Activated T-cell treated with anti-CD3 and anti-CD28 coated beads, Interleukin-2, amount 50 U/mL, for 24 hours (primary cell): ENCODE measurements at regions not wholly inside any gene's neighbourhood (a gene's known extent, or its start where the extent isn't known, plus 50 kb on each side); places are given as distances from the start of the nearest gene placed in this dataset.

Source experiments
- DNase-seq: peaks from one replicate; pipeline ENCODE4 v3.0.0-alpha.2; 2020
- H3K27ac Mint-ChIP-seq: 2 replicates; pipeline ENCODE4 v1.8.0; 2020; ENCODE audit warnings: mild to moderate bottlenecking, mixed read lengths
- H3K27me3 Mint-ChIP-seq: 2 replicates; pipeline ENCODE4 v1.8.0; 2020; ENCODE audit warnings: mixed read lengths
- H3K36me3 Mint-ChIP-seq: 2 replicates; pipeline ENCODE4 v1.8.0; 2020; ENCODE audit warnings: low read depth, mixed read lengths
- H3K4me1 Mint-ChIP-seq: 2 replicates; pipeline ENCODE4 v1.8.0; 2020; ENCODE audit warnings: low read depth, mixed read lengths
- H3K4me3 Mint-ChIP-seq: 2 replicates; pipeline ENCODE4 v1.8.0; 2020; ENCODE audit warnings: mild to moderate bottlenecking, moderate library complexity, mixed read lengths
- H3K9me3 Mint-ChIP-seq: 2 replicates; pipeline ENCODE4 v1.8.0; 2020; ENCODE audit warnings: mixed read lengths

DNA sequence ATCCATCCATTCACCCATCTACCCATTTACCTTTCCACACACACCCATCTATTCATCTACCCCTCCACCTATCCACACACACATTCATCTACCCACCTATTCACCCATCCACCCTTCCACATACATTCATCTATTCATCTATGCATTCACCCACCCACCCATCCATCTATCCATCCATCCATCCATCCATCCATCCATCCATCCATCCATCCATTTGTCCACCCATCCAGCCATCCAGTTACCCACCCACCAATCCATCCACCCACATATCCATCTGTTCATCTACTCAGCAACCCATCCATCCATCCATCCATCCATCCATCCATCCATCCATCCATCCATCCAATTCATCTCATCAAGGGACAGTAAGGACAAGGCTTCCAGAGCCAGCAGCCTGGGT is 74.0 kb downstream of the INHBB start:
- peaks cover 9% of the 10 kb centered on the region for H3K27me3 Mint-ChIP-seq
- no peak overlapping the region for H3K27ac Mint-ChIP-seq
- no peaks in the 10 kb centered on the region for H3K36me3 Mint-ChIP-seq
- H3K4me3 Mint-ChIP-seq, result no peak overlapping the region
- H3K9me3 Mint-ChIP-seq, result no peaks in the 10 kb centered on the region
- H3K4me1 Mint-ChIP-seq, result no peaks in the 10 kb centered on the region
- DNase-seq, result no peak

DNA sequence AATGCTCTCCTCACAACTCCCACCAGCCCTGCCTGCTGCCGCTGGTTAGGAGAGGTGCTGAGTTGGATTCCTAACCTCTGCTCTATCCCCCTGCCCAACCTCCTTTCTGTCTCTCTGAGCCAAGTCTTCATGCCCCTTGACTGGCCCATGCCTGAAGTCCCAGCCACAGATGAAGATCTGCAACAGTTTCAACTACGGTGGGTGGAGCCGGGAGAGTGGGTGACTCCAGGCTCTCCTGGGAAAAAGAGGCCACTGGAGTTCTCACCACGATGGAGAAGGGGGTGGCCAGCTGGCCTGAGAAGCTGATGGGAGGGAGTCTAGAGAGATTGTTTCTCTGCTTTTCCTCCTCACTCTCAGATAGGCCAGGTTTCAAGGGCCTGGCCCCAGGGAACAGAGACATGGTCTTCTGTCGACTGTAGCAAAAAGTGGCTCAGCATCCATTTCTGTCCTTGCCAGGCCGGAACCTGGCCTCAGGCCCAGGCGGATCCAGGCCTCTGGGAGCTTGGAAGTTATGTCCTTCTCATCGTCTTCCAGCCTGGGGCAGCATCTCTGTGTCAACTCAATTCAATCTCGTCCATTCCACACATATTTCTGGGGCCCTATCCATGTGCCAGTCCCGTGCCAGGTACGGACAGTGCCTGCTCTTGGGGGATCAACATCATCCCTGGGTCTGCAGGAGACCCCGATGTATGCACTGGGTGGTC is 75.3 kb downstream of the INHBB start:
- Mint-ChIP-seq H3K4me1 (no peaks in the 10 kb centered on the region), H3K9me3 (no peaks in the 10 kb centered on the region), H3K4me3 (no peak overlapping the region), H3K27ac (no peak overlapping the region), H3K36me3 (no peaks in the 10 kb centered on the region), H3K27me3 (peaks cover 9% of the 10 kb centered on the region)
- DNase-seq, result no peak

DNA sequence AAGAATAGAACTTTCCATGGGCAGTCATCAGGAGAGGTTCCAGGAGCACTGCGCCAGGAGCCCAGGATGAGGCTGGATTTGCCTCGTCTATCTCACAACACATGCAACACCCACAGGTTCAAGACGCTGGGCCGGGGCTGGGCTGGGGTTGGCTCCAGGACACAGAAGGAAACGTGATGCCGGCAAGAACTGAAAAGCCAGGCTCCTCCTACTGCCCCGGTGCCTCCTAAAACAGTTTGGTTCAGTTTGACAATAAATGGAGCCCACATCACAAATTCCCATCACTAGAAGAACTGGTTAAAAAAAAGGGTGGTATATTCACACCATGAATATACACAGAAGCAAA is 75.9 kb downstream of the INHBB start:
- Mint-ChIP-seq H3K4me3 (no peak overlapping the region), H3K9me3 (no peaks in the 10 kb centered on the region), H3K4me1 (no peaks in the 10 kb centered on the region), H3K36me3 (no peaks in the 10 kb centered on the region), H3K27me3 (peaks cover 9% of the 10 kb centered on the region), H3K27ac (no peak overlapping the region)
- no peak for DNase-seq

DNA sequence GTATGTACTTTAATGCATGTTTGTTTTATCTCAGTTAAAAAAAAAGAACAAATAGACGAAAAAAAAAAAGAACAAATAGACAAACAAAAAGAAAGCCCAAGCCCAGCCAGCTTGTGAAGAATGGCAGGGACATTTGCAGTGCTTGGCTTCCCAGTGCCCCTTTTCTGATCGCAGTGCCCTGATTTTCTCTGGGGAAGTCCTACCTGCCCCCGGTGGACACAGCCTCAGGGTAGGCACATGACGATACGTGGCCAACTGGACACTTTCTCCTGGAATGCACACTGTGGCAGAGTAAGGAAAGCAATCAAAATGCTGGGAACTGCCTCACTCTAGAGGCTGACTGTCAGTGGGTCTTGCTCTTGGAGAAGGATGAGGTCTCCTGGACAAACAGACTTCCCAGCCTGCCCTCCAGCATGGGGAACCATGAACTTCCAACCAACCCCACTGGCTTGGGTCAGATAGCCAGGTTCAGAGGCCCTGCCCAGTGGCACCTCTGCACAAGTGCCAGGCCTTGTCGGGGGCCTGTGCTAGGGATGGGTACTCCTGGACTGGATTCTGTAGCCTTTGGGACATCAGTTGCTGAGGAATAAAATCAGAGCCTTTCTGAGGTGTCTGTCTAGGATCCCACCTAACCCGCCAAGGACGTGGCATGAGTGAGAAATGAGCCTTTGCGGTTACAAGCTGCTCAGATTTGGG is 76.7 kb downstream of the INHBB start:
- no peak overlapping the region for H3K4me3 Mint-ChIP-seq

DNA sequence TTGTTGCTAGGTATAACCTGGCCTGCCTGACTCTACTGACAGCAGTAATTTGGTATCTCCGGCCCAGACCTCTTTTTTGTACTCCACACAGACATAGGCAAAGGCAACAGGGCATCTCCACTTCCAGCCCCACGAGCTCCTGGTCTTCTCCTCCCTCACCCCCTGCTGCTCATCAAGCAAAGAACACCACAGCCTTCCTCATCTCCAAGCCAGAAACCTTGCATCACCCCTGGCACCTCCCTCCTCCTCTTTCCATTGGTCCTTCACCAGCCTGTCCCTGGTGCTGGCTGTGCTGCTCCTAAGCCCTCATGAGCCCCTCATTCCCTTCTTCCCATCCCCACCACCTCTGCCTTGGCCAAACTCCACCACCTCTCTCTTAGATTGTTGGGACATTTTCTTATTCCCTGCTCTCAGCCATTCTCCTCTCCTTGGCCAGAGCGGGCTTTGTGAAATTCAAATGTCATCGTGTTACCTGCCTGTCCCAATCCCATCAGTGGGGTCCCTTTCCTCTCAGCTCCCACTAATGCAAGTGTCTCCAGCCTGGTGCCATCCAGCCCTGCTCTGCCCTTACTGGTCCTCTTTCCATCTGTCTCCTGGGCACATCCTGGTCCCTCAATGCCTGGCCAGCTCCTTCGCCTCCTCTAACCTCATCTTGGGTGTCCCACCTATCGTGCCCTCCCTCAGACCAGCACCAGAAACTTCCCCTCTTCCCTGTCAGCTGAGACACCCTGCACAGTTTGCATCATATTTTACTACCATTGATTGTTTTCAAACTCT is 77.4 kb downstream of the INHBB start:
- Mint-ChIP-seq H3K4me1 (no peaks in the 10 kb centered on the region), H3K27ac (no peak overlapping the region), H3K36me3 (no peaks in the 10 kb centered on the region), H3K27me3 (peaks cover 9% of the 10 kb centered on the region), H3K9me3 (no peaks in the 10 kb centered on the region), H3K4me3 (no peak overlapping the region)
- DNase-seq, result no peak

More for the DNA sequence above, 76.7 kb downstream of the INHBB start:
- H3K9me3 Mint-ChIP-seq, result no peaks in the 10 kb centered on the region
- peaks cover 9% of the 10 kb centered on the region for H3K27me3 Mint-ChIP-seq
- no peak overlapping the region for H3K27ac Mint-ChIP-seq
- no peaks in the 10 kb centered on the region for H3K36me3 Mint-ChIP-seq
- DNase-seq, result no peak
- H3K4me1 Mint-ChIP-seq, result no peaks in the 10 kb centered on the region

DNA sequence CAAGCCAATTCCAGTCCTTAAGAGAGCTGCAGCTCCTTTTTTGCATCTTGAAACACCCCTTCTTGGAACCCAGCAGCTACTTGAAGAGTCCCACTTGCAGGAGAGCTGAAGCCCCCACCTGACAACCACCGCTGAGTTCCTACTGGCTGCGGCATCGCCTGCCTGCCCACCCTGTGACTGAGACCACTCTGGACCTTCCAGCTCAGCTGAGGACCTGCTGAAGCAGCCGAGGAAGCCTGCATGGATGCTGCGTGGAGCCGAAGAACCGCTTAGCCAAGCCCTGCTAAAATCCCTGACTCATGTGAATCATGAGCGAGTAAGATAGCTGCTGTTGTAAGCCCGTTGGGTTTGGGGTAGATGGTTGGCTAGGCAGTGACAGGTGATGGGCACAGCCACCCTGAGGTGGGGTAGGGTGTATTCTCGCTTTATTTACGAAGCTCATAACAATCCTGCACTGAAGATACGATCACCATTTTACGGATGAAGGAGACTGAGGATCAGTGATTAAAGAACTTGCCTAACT is 78.4 kb downstream of the INHBB start:
- peaks cover 9% of the 10 kb centered on the region for H3K27me3 Mint-ChIP-seq
- H3K4me1 Mint-ChIP-seq, result no peaks in the 10 kb centered on the region
- no peaks in the 10 kb centered on the region for H3K9me3 Mint-ChIP-seq
- no peak for DNase-seq
- no peak overlapping the region for H3K4me3 Mint-ChIP-seq
- H3K27ac Mint-ChIP-seq, result no peak overlapping the region
- no peaks in the 10 kb centered on the region for H3K36me3 Mint-ChIP-seq

DNA sequence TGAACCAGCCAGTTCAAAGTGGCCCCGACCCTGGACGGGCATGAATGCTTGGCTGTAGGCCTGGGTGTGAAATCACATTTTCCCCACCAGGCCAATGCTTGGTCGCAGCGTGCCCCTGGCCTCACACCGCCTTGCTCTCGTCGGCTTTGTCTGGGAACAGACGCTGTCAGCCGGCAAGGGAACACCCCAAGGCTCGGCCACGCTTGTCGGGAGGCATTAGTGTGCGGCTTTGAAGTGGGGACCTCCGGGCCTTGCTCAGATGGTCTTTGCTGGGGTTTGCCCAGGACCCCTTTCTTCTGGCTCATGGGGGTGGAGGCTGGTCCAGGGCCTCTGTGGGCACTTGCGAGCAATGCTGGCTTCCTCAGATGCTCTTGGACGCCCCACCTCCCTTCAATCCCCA is 79.1 kb downstream of the INHBB start:
- peaks cover 14% of the 10 kb centered on the region for H3K27me3 Mint-ChIP-seq
- H3K4me3 Mint-ChIP-seq, result no peak overlapping the region
- no peak for DNase-seq
- H3K36me3 Mint-ChIP-seq, result no peaks in the 10 kb centered on the region
- H3K4me1 Mint-ChIP-seq, result no peaks in the 10 kb centered on the region
- H3K27ac Mint-ChIP-seq, result no peak overlapping the region
- H3K9me3 Mint-ChIP-seq, result no peaks in the 10 kb centered on the region

DNA sequence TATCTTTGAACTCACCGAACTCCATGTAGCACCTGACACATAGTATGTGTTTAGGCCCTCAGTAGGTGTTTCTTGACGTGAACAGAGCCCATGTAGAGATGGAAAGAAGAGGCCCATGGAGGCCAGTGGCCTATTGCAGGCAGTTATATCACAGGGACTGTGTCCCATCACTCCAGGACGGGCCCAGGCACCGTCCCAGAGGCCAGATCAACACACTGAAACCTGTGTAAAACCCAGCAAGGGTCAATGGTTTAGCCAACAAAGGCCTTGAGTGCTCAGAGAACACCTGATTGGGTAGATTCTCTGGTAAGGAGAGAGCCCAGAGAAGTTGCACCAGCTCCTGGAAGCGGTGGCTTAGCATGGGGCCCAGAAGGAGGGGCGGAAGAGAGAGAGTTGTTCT is 82.8 kb downstream of the INHBB start:
- no peaks in the 10 kb centered on the region for H3K36me3 Mint-ChIP-seq

DNA sequence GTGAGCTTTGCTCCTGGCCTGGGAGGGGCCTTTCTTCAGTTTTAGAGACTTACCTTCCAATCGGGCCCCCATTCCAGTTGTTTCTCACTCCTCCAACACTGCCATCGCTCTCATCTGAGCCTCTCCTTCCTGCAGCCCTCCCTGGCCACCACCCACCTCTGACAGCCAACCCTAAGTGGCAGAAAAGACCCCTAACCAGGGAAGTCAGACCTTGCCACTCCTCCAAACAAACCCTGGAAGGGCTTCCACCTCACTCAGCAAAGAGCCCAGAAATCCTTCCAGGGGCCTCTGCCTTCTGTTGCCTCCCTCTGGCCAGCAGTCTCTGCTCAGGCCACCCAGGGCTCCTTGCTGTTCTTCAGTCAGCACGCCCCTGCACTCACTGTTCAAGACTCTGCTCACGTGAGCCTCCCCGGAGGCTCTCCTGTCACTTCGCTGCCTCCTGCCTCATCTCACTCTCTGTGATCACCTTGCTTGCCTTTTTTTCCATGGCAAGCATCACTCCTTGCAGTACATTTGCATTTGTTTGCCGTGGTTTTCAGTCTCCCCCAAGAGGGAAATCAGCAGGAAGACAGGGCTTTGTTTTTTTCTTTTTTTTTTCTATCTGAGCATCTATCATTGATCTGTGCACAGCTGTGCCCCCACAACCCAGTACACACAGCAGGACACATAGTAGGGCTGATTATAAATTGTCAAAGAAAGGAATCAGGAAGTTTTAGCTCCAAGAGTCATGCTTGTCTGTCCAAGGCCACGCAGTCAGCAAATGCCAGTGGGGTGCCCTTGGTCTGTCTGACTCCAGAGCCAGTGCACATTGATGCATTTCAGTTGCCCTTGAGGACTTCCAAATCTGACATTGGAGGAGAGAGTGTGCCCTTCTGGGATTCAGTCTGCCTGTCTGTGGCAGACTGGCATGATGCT is 83.9 kb downstream of the INHBB start:
- H3K27ac Mint-ChIP-seq, result no peak overlapping the region
- H3K9me3 Mint-ChIP-seq, result no peaks in the 10 kb centered on the region
- H3K27me3 Mint-ChIP-seq, result peaks cover 12% of the 10 kb centered on the region
- no peaks in the 10 kb centered on the region for H3K36me3 Mint-ChIP-seq
- no peak overlapping the region for H3K4me3 Mint-ChIP-seq
- DNase-seq, result no peak
- no peaks in the 10 kb centered on the region for H3K4me1 Mint-ChIP-seq

More for the DNA sequence above, 82.8 kb downstream of the INHBB start:
- H3K27me3 Mint-ChIP-seq, result peaks cover 12% of the 10 kb centered on the region
- no peak for DNase-seq
- no peak overlapping the region for H3K4me3 Mint-ChIP-seq
- H3K4me1 Mint-ChIP-seq, result no peaks in the 10 kb centered on the region
- H3K27ac Mint-ChIP-seq, result no peak overlapping the region
- H3K9me3 Mint-ChIP-seq, result no peaks in the 10 kb centered on the region

DNA sequence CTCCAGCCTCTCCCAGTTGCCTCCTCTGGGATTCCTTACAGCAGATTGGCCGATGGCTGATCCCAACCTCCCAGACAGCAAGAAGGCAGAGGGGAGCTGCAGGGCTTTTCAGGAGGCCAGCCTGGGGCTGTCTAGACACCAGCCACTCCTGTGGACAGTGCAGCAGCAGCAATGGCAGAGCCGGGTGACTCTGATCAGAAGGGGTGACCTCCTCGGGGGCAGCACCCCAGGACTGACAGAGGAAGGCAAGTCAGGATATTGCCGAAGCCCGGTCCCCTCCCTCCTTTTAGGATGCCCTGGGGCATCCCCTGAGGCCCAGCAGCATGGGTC is 84.5 kb downstream of the INHBB start:
- Mint-ChIP-seq H3K36me3 (no peaks in the 10 kb centered on the region), H3K4me3 (no peak overlapping the region), H3K27me3 (peaks cover 12% of the 10 kb centered on the region), H3K27ac (no peak overlapping the region), H3K4me1 (no peaks in the 10 kb centered on the region), H3K9me3 (no peaks in the 10 kb centered on the region)
- DNase-seq, result no peak

DNA sequence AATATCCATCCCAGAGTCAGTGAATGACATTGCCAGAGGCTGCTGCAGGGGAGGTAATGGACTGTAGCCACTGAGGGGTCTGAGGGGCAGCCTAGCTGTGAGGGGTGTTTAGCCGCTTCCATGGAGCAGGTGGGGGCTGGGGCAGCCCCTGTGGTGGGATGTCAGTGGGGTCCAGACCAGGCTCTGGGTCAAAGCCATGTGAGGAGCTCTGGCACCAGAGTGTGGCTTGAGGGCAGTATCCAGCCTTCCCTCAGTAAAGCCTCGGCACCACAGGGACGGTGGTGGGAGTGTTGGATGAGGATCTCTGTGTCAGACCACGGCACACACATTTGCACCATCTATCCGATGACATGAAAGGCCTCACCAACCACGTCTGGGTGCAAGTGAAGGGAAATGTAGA is 85.0 kb downstream of the INHBB start:
- Mint-ChIP-seq H3K9me3 (no peaks in the 10 kb centered on the region), H3K27me3 (peaks cover 12% of the 10 kb centered on the region), H3K4me3 (no peak overlapping the region), H3K4me1 (no peaks in the 10 kb centered on the region), H3K36me3 (no peaks in the 10 kb centered on the region), H3K27ac (no peak overlapping the region)
- DNase-seq, result no peak

DNA sequence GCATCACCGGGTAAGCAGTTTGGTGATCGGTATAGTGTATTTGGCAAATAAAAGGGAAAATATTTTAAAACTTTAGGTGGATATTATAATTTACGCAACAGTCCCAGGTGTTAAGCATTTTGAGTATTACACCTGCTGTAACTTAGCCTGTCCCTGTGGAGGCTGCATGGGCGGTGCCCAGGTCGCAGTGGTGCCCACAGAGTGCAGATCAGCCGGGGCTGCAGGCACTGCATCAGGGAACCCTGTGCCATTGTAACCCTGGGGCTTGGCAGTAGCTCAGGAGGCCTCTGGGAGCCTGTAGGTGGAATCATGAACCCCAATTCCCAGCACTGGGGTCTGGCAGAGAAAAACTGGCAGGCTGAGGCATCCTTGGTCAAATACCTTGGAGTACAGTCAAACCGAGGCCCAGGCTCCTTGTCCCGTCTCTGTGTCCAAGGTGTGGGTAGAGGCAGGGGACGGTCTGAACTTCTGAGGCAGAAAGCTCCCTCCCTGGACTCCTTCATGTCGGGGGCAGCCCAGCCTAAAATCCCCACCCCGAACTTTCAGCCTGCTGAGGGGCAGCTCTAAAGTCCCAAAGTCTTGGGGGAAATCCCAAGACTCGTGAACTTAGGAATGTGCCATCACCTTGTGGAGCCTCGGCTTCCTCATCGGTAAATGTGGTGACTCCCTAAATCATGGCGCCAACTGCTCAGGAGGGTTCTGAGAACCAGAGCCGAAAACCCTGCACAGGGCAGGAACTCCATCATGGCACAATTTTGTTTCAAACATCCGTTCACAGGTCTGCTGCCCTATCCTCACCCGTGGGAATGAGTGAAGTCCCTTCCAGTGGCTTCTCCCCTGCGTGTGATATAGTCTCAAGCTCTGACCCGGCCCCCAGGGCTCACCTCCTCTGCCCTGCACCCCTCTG is 85.7 kb downstream of the INHBB start:
- H3K27ac Mint-ChIP-seq, result no peak overlapping the region
- no peaks in the 10 kb centered on the region for H3K36me3 Mint-ChIP-seq
- no peaks in the 10 kb centered on the region for H3K9me3 Mint-ChIP-seq
- DNase-seq, result no peak
- peaks cover 13% of the 10 kb centered on the region for H3K27me3 Mint-ChIP-seq
- H3K4me1 Mint-ChIP-seq, result no peaks in the 10 kb centered on the region
- no peak overlapping the region for H3K4me3 Mint-ChIP-seq

DNA sequence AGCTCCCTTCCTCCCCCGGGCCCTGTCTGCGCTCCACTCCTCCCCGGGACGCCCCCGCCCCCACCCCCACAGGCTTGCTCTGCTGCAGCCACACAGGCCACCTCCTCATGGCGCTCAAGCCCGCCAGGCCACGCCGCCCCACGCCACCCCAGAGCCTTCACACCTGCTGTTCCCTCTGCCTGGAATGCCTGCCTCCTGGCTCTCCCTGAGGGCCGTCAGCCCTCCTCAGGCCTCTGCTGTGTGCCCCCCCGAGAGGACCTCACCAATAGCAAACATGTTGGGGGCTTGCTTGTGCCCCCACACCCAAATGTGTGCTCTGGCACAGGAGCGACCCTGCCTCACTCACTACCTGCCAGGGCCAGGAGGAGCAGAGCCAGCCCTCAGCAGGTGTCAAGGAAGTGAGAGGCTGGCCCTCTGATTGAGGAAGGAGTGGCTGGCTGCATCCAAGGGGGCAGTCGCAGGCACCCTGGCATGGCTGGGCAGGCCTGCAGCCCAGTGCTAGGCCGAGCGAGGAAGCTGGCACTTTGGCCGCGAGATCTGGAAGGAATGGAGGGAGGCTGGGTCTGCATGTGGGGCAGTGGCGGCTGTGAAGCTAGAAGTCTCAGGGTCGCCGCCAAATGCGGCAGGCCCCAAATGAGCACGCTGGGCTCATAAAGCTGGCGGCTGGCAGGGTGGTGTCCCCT is 86.5 kb downstream of the INHBB start:
- H3K4me1 Mint-ChIP-seq, result no peaks in the 10 kb centered on the region
- H3K27me3 Mint-ChIP-seq, result peaks cover 17% of the 10 kb centered on the region
- no peak overlapping the region for H3K4me3 Mint-ChIP-seq
- no peaks in the 10 kb centered on the region for H3K36me3 Mint-ChIP-seq
- no peak for DNase-seq
- H3K9me3 Mint-ChIP-seq, result no peaks in the 10 kb centered on the region
- no peak overlapping the region for H3K27ac Mint-ChIP-seq
